Mesothelial cell of epicardium (in vitro differentiated cells): ENCODE measurements at regions not wholly inside any gene's neighbourhood (a gene's known extent, or its start where the extent isn't known, plus 50 kb on each side); places are given as distances from the start of the nearest gene placed in this dataset.

Experiments used
- DNase-seq, 2 experiments: peaks; one replicate each; pipeline ENCODE4 v3.0.0; 2021; ENCODE audit warnings: low spot score in 2 of 2; ENCODE audit not compliant: unreplicated experiment in 2 of 2
- H3K27ac Mint-ChIP-seq: 2 replicates; pipeline ENCODE4 v1.8.0; 2021; ENCODE audit warnings: mixed read lengths
- H3K27me3 Mint-ChIP-seq: 2 replicates; pipeline ENCODE4 v1.8.0; 2021; ENCODE audit warnings: low read depth, mixed read lengths
- H3K36me3 Mint-ChIP-seq: 2 replicates; pipeline ENCODE4 v1.8.0; 2021; ENCODE audit warnings: mixed read lengths
- H3K4me1 Mint-ChIP-seq: 2 replicates; pipeline ENCODE4 v1.8.0; 2021; ENCODE audit warnings: mixed read lengths
- H3K4me3 Mint-ChIP-seq: 2 replicates; pipeline ENCODE4 v1.8.0; 2021; ENCODE audit warnings: mild to moderate bottlenecking, moderate library complexity, mixed read lengths
- H3K9me3 Mint-ChIP-seq: 2 replicates; pipeline ENCODE4 v1.8.0; 2021; ENCODE audit warnings: mixed read lengths
- TF ChIP-seq, protein P1 (sequence below): fragments of 200-600 bp; sonication (generic); IDR thresholded peaks from one replicate; pipeline ENCODE4 v1.5.0; 2021; ENCODE audit warnings: antibody characterized with exemption; ENCODE audit not compliant: unreplicated experiment

DNA sequence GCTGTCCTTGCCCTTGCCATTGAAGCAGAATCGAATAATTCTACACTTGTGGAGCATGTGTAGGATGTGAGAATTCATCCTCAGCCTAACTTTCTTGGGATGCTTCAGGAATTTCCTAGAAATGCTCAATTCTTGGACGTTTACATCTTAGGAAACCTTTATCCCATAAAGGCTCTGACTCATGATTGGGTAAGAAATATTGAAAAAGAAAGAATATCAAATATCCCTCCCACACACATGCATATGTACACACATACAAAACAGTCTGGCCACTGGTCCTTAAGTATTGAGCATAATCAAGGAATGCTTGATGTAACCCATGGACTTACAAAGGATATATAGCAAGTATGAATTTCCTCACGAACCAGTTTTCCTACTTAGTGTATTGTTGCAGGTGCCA is 83.9 kb upstream of the IPO9 start:
- Mint-ChIP-seq H3K27me3 (no peaks in the 10 kb centered on the region), H3K4me3 (no peak overlapping the region), H3K27ac (no peak overlapping the region), H3K4me1 (peaks cover 38% of the 10 kb centered on the region), H3K36me3 (peaks cover 1% of the 10 kb centered on the region), H3K9me3 (no peaks in the 10 kb centered on the region)
- no peak for DNase-seq
- TF ChIP-seq, protein P1, sequence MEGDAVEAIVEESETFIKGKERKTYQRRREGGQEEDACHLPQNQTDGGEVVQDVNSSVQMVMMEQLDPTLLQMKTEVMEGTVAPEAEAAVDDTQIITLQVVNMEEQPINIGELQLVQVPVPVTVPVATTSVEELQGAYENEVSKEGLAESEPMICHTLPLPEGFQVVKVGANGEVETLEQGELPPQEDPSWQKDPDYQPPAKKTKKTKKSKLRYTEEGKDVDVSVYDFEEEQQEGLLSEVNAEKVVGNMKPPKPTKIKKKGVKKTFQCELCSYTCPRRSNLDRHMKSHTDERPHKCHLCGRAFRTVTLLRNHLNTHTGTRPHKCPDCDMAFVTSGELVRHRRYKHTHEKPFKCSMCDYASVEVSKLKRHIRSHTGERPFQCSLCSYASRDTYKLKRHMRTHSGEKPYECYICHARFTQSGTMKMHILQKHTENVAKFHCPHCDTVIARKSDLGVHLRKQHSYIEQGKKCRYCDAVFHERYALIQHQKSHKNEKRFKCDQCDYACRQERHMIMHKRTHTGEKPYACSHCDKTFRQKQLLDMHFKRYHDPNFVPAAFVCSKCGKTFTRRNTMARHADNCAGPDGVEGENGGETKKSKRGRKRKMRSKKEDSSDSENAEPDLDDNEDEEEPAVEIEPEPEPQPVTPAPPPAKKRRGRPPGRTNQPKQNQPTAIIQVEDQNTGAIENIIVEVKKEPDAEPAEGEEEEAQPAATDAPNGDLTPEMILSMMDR = no peak

DNA sequence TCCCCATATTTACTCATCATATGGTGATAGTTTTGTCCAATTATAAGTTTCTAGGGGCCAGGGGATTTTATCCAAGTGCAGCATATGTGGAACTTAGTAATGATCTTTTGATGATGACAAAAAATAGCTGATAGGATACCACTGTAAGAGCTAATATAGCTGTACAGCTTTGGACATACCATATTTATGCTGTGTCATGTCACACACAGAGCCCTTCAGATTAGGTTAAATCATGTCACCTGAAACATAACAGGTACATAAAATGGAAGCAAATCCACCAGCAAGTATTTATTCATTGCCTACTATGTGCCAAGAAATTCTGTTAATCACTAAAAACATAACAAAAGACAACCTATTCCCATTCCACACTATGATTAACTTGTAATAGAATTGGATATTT is 82.8 kb upstream of the IPO9 start:
- Mint-ChIP-seq H3K36me3 (peaks cover 1% of the 10 kb centered on the region), H3K4me1 (peaks cover 40% of the 10 kb centered on the region), H3K27me3 (no peaks in the 10 kb centered on the region), H3K9me3 (no peaks in the 10 kb centered on the region), H3K4me3 (no peak overlapping the region), H3K27ac (no peak overlapping the region)
- no peak for DNase-seq
- TF ChIP-seq, protein P1 = no peak

DNA sequence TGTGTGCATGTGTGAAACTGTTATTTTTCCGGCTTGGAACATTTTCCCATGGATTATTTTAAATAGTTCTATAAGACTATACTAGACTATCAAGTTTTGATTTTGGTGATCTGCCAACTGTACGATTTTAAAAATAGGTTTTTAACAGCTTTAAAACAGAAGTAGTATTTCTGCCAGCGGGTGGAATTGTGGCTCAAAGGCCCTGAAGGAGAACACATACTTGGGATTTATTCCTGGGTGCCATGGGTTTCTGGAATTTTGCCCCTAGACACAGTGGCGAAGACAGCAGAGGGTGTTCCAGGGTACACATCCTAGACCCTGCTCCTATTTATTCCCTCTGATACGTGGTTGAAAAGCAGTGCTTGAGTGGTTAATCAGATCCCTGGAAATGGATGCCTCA is 81.7 kb upstream of the IPO9 start:
- Mint-ChIP-seq H3K27ac (no peak overlapping the region), H3K9me3 (no peaks in the 10 kb centered on the region), H3K27me3 (no peaks in the 10 kb centered on the region), H3K36me3 (peaks cover 1% of the 10 kb centered on the region), H3K4me1 (peaks cover 45% of the 10 kb centered on the region), H3K4me3 (no peak overlapping the region)
- TF ChIP-seq, protein P1 = no peak
- no peak for DNase-seq

DNA sequence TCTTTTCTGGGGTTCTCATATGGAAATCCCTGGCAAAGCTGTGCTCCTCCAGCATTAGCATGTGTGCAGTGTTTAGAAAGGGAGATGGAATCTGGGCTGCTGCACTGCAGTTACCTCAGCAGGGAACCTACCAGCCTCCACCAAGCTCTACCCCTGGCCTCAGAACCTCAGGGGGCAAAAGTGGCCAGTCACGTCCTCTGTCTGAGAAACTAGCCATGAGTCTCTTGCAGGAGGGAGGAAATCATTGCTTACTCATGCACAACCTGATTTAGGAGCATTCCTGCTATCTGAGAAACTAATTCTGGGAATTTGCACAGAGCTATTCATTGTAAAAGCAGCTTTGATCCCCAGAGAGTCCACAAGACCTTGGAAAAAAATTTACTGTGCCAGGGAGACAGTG is 80.6 kb upstream of the IPO9 start:
- Mint-ChIP-seq H3K27me3 (no peaks in the 10 kb centered on the region), H3K4me1 (peaks cover 51% of the 10 kb centered on the region), H3K36me3 (peaks cover 1% of the 10 kb centered on the region), H3K4me3 (no peak overlapping the region), H3K27ac (no peak overlapping the region), H3K9me3 (no peaks in the 10 kb centered on the region)
- DNase-seq = no peak
- TF ChIP-seq, protein P1 = no peak

DNA sequence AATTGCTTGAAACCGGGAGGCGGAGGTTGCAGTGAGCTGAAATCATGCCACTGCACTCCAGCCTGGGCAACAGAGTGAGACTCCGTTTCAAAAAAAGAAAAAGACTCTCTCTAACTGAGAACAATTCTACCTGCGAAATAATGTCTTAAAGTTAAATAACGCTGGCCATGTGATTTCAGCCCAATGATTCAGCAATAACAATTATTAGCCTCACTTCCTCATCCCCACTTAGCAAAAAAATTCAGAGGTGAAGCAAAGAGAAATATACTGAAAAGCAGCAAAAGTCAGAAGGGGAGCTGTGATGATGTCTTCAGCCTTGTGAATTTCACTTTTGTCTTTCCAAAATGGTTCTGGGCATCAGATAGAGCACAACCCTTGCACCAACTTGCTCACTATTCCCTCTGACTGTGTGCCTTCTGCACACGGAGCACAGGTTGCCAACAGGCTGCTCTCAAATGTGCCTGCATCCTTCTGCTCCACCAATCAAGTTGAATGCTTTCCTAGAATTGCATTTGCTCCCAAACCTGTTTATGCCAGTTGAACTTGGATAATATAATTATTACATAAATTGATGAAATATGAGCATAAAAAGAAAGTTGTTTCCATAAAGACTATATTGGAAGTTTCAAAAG is 79.8 kb upstream of the IPO9 start:
- H3K9me3 Mint-ChIP-seq = no peaks in the 10 kb centered on the region
- H3K27ac Mint-ChIP-seq = no peak overlapping the region
- peaks cover 57% of the 10 kb centered on the region for H3K4me1 Mint-ChIP-seq
- H3K27me3 Mint-ChIP-seq = no peaks in the 10 kb centered on the region
- peaks cover 1% of the 10 kb centered on the region for H3K36me3 Mint-ChIP-seq
- H3K4me3 Mint-ChIP-seq = no peak overlapping the region
- no peak for DNase-seq
- TF ChIP-seq, protein P1 = no peak

DNA sequence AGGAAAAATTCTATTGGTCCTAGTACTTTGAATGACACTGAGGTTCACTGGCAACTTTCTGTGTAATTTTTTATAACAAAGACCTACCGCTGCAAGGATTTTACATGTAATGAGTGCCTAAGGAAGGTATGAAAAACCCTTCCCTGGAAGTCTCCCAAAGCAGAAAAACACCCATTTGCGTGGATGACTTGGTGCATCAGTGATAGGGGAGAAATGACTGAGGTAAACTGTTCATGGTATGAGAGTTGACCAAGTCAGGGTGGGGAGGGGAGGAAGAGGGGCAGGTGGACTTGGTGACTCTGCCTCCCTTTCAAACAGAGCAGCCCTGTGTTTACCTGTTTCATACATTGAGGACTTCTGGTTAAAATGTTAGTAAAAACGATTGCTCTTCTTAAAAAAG is 78.8 kb upstream of the IPO9 start:
- Mint-ChIP-seq H3K9me3 (no peaks in the 10 kb centered on the region), H3K4me3 (no peak overlapping the region), H3K27me3 (no peaks in the 10 kb centered on the region), H3K4me1 (peaks cover 62% of the 10 kb centered on the region), H3K36me3 (peaks cover 1% of the 10 kb centered on the region), H3K27ac (peak overlapping the region; percentile 84)
- DNase-seq = no peak
- TF ChIP-seq, protein P1 = no peak
